ENCODE measurements at regions not wholly inside any gene's neighbourhood (a gene's known extent, or its start where the extent isn't known, plus 50 kb on each side); places are given as distances from the start of the nearest gene placed in this dataset.

GRCh38 chr7:136078630-136079029 lies 101.5 kb upstream of the MTPN start:
- no peak for DNase-seq (ENCODE audit: extremely low read depth in 1 of 2, low read depth in 1 of 2)

GRCh38 chr7:136076954-136077353 lies 99.8 kb upstream of the MTPN start:
- no peak for DNase-seq (ENCODE audit: extremely low read depth in 1 of 2, low read depth in 1 of 2)

- no peak for DNase-seq (ENCODE audit: extremely low read depth in 1 of 2, low read depth in 1 of 2)
These were observed 97.7 kb upstream of the MTPN start for GRCh38 chr7:136074843-136075242.

- DNase-seq (ENCODE audit: extremely low read depth in 1 of 2, low read depth in 1 of 2): no peak
These were observed 95.3 kb upstream of the MTPN start for GRCh38 chr7:136072447-136072846.

GRCh38 chr7:136070736-136071505 lies 93.8 kb upstream of the MTPN start:
- no peak for DNase-seq (ENCODE audit: extremely low read depth in 1 of 2, low read depth in 1 of 2)

- no peak for DNase-seq (ENCODE audit: extremely low read depth in 1 of 2, low read depth in 1 of 2)
These were observed 92.8 kb upstream of the MTPN start for GRCh38 chr7:136069840-136070529.

GRCh38 chr7:136067277-136067676 lies 90.1 kb upstream of the MTPN start:
- no peak for DNase-seq (ENCODE audit: extremely low read depth in 1 of 2, low read depth in 1 of 2)

- DNase-seq (ENCODE audit: extremely low read depth in 1 of 2, low read depth in 1 of 2): no peak
These were observed 89.4 kb upstream of the MTPN start for GRCh38 chr7:136066304-136067143.

GRCh38 chr7:136064627-136065237 lies 87.6 kb upstream of the MTPN start:
- no peak for DNase-seq (ENCODE audit: extremely low read depth in 1 of 2, low read depth in 1 of 2)

GRCh38 chr7:136064081-136064480 lies 86.9 kb upstream of the MTPN start:
- no peak for DNase-seq (ENCODE audit: extremely low read depth in 1 of 2, low read depth in 1 of 2)

- no peak for DNase-seq (ENCODE audit: extremely low read depth in 1 of 2, low read depth in 1 of 2)
These were observed 86.1 kb upstream of the MTPN start for GRCh38 chr7:136063326-136063666.

- no peak for DNase-seq (ENCODE audit: extremely low read depth in 1 of 2, low read depth in 1 of 2)
These were observed 85.6 kb upstream of the MTPN start for GRCh38 chr7:136062625-136063325.

- DNase-seq (ENCODE audit: extremely low read depth in 1 of 2, low read depth in 1 of 2): no peak
These were observed 84.3 kb upstream of the MTPN start for GRCh38 chr7:136061433-136061832.

GRCh38 chr7:136058546-136058945 lies 81.4 kb upstream of the MTPN start:
- no peak for DNase-seq (ENCODE audit: extremely low read depth in 1 of 2, low read depth in 1 of 2)

- DNase-seq (ENCODE audit: extremely low read depth in 1 of 2, low read depth in 1 of 2): no peak
These were observed 80.3 kb upstream of the MTPN start for GRCh38 chr7:136057509-136057908.

- no peak for DNase-seq (ENCODE audit: extremely low read depth in 1 of 2, low read depth in 1 of 2)
These were observed 79.6 kb upstream of the MTPN start for GRCh38 chr7:136056651-136057231.

GRCh38 chr7:136055266-136055665 lies 78.1 kb upstream of the MTPN start:
- no peak for DNase-seq (ENCODE audit: extremely low read depth in 1 of 2, low read depth in 1 of 2)

GRCh38 chr7:136053689-136054485 lies 76.7 kb upstream of the MTPN start:
- no peak for DNase-seq (ENCODE audit: extremely low read depth in 1 of 2, low read depth in 1 of 2)

- no peak for DNase-seq (ENCODE audit: extremely low read depth in 1 of 2, low read depth in 1 of 2)
These were observed 74.2 kb upstream of the MTPN start for GRCh38 chr7:136051203-136051928.
